GM21723 (cell line): ENCODE measurements at regions not wholly inside any gene's neighbourhood (a gene's known extent, or its start where the extent isn't known, plus 50 kb on each side); places are given as distances from the start of the nearest gene placed in this dataset.
"Not testable (repeated sequence)": the region's sequence is repeated elsewhere in the genome, so short reads cannot be mapped to it uniquely, and the experiment has no call there.

ENCODE experiments used
- ATAC-seq: cut with Tn5 transposase; IDR thresholded peaks from one replicate; pipeline ENCODE4 v1.9.1; 2021; ENCODE audit warnings: mild to moderate bottlenecking, moderate library complexity; ENCODE audit not compliant: unreplicated experiment

GRCh38 chr15:79538527-79538926 is 106.4 kb downstream of the MINAR1 start:
- ATAC-seq = no peak

DNA sequence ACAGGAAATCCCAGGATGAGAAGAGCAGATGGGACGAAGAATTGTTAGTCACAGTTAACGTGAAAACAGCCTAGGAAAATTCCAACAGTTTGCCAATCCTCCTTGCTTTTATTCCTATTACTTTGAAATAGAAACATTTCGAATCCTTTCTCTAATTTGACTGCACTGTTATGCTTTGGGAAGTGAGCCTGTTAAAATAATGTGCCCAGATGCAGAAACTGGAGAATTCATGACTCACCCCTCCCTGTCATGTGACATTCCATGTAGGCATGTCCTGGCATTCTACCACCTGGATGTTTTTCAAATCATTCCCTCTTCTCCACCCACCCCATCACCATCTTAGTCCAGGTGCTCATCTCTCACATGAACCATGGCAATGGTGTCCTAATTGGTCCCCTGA is 107.3 kb downstream of the MINAR1 start:
- no peak for ATAC-seq

GRCh38 chr15:79540551-79540950 is 108.4 kb downstream of the MINAR1 start:
- no peak for ATAC-seq

GRCh38 chr15:79541196-79541595 is 109.1 kb downstream of the MINAR1 start:
- no peak for ATAC-seq

GRCh38 chr15:79543097-79543496 is 111.0 kb downstream of the MINAR1 start:
- ATAC-seq = no peak

GRCh38 chr15:79549196-79549595 is 117.1 kb downstream of the MINAR1 start:
- ATAC-seq = no peak

DNA sequence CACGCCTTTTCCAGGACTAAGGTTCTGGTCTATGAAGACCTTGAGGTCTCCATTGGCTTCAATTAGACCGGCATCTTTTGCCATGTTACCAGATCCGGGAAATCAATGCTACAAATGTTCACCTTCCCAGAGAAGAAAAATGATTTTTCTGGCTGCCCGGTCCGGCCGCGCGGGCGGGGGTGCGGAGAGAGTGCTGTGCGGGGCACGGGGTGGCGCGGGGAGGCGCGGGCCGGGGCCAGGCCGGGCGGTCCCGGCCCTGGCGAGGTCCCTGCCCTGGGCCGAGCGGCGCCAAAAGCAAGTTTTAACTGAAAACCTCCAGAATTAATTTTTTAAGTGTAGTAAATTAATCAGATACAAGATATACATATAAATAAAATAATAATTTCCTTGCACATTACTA is 128.2 kb downstream of the MINAR1 start:
- ATAC-seq = no peak

DNA sequence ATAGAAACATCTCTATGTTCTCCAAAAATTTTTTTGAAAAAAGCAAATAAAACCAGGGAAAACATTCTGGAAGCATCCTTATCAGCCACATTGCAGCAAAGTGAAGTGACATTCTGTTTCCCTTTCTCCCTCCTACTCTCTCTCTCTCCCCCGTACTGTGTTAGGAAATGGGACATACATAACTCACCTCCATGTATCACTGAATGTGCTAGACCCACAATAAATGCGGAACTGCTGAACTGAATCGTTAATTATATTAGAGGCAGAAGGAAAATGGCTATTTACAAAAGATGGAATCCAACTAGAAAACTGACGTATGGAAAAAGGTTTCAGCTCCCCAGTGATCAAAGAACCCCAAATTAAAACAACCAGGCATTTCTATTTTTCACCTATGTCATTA is 129.8 kb downstream of the MINAR1 start:
- no peak for ATAC-seq

DNA sequence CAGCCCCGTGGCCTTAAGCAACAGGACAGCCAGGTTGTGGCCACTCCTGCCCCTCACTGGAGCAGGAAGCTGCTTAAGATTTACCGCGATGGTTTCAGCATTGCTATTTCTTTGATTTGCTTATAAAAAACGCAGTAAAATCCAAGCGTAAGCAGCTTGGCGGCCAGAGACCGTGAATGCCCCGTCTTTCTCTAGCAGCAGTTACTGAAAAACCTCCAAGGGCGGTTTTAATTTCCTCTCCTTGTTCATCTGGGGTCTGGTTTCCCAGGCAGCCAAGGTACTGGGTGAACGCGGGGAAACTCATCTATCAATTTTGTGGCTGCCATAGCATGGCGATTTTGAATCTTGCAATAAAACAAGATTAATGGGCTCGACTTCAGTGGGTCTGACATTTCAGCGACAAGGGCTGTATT is 130.3 kb downstream of the MINAR1 start:
- ATAC-seq = no peak

DNA sequence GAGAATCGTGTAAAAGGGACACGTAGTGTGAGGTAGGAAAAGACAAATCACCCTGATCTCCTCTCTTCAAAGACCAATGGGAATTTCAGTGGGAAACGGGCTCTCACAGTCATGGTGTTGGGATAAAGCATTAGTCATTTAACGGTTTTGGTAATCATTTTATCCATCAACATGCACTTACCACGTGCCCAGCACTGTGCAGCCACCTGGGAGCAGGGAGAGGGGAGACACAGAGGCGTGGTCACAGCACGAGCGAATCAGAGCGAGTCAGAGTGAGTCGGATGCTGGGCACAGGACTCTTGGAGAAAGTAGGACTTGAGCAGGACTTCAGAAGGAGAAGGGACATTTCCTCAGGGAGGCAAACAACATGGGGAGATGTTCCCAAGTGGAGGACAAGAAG is 130.8 kb downstream of the MINAR1 start:
- no peak for ATAC-seq

- no peak for ATAC-seq
These were observed 137.9 kb downstream of the MINAR1 start for GRCh38 chr15:79570004-79570403.

GRCh38 chr15:79572691-79573404 is 140.7 kb downstream of the MINAR1 start:
- ATAC-seq = no peak

DNA sequence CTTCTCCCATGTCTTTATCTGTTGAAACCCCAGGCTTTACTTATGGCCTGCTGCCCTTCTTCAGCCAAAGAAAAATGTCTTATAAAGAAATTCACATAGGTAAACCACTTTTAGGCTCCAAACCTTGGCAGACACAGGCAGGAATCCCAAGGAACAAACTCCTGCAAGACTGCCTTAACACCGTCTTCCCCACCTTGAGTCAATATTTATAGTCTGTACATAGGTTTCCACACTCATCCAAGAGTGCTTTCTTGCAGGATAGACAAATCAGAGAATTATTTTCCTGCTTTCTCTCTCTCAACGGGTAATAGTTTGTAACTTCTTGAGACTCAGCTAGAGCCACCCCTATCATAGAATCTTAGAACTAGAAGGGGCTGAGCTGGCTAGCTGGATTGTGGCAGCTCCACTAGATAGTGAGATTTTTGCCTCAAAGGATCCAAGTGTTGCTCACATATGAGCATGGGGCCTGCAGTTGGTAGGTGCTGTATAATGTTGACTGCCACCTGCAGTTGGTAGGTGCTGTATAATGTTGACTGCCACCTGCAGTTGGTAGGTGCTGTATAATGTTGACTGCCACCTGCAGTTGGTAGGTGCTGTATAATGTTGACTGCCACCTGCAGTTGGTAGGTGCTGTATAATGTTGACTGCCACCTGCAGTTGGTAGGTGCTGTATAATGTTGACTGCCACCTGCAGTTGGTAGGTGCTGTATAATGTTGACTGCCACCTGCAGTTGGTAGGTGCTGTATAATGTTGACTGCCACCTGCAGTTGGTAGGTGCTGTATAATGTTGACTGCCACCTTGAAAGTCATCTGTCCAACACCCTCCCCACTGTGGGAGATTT is 142.5 kb downstream of the MINAR1 start:
- not testable (repeated sequence) for ATAC-seq

DNA sequence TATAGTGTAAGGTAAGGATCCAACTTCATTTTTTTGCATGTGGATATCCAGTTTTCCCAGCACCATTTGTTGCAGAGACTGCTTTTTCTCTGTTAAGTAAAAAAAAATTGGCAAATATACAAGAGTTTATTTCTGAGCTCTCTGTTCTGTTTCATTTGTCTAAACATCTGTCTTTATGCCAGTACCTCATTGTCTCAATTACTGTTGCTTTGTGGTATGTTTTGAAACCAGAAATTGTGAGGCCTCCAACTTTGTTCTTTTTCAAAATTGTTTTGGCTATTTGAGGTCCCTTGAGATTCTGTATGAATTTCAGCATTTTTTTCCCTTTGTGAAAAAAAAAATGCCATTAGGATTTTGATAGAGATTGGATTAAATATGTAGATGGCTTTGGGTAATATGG is 150.5 kb downstream of the MINAR1 start:
- no peak for ATAC-seq

DNA sequence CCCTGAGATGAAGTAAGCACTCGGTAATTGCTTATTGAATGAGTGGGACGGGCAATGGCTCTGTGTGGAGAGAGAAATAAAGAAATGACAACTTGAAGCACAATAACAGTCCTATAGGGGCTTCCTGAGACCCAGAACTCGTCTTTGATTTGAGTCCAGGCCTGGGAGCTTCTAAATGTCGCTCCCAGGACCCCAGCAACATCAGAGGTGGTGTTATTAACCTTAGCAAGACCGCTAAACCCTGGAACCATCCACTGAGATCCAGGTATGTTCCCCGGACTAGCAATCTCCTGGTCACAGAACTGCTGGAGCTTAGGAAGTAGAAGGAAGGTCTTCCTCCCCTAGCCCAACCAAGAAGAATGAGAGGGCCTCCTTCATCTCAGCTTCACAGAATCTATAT is 160.0 kb downstream of the MINAR1 start:
- ATAC-seq = no peak

GRCh38 chr15:79593119-79593869 is 161.2 kb downstream of the MINAR1 start:
- ATAC-seq = no peak

- ATAC-seq = no peak
These were observed 163.2 kb downstream of the MINAR1 start for GRCh38 chr15:79595306-79595705.

GRCh38 chr15:79595995-79596622 is 164.0 kb downstream of the MINAR1 start:
- peak; percentile 95 for ATAC-seq

GRCh38 chr15:79598639-79599038 is 166.5 kb downstream of the MINAR1 start:
- no peak for ATAC-seq

DNA sequence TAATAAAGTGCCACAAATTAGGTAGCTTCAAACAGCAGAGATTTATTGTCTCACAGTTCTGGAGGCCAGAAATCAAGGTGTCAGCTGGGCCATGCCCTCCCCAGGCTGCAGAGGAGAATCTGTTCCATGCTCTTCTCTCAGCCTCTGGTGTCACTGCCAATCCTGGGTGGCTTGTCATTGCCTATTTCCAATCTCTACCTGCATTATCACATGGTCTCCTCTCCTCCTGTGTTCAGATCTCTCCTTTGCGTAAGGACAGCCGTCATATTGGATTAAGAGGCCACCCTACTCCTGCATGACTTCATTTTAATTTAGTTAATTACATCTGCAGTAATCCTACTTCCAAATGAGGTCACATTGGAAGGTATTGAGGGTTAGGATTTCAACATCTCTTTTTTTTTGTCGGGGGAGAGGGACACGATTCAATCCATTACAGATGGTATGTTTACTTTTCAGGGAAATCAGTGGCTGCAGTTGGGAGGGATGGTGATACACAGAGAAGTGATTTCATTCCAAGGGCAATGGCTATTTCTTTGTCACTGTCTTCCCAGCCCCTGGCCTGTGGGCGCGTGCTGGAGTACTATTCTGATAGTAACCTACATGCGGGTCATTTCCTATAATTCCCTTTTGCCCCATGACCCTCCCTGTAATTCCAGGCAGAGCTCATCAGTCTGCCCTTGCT is 169.4 kb downstream of the MINAR1 start:
- ATAC-seq = no peak

DNA sequence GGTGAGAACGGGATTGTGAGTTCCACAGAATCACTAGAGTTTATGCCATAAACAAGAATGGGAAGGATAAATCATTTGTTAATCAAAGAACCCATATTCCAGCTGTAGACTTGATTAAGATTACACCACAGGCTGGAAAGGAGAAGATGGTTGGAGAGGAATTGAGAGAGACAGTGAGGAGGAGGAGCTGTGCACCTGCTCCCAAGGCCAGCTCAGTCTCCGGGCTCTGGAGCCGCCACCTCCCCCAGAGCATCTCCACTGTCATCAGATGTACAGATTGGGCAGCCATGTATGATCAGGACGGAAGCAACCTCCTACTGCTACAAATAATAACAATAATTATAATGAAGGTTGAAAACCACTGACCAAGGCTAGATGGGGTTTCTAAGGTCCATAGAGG is 170.0 kb downstream of the MINAR1 start:
- ATAC-seq = no peak
